WTC11 (cell line): ENCODE measurements at regions not wholly inside any gene's neighbourhood (a gene's known extent, or its start where the extent isn't known, plus 50 kb on each side); places are given as distances from the start of the nearest gene placed in this dataset.
"Not testable (repeated sequence)": the region's sequence is repeated elsewhere in the genome, so short reads cannot be mapped to it uniquely, and the experiment has no call there.

Experiments
- CTCF ChIP-seq: fragments of 200-600 bp; IDR thresholded peaks from 2 replicates; pipeline ENCODE4 v1.8.0; 2022; ENCODE audit warnings: antibody characterized with exemption
- EMX1 ChIP-seq: fragments of 250-450 bp; sonication (Bioruptor Pico); IDR thresholded peaks from 2 replicates; pipeline ENCODE4 v1.8.0; 2021; ENCODE audit warnings: mild to moderate bottlenecking
- FOXJ3 ChIP-seq: sonication (generic); formaldehyde crosslinking; IDR thresholded peaks from 2 replicates; pipeline ENCODE4 v1.9.0; 2021; ENCODE audit warnings: missing genetic modification reagents, mild to moderate bottlenecking, borderline replicate concordance
- HMGA2 ChIP-seq: fragments of 250-450 bp; sonication (Bioruptor Pico); IDR thresholded peaks from 2 replicates; pipeline ENCODE4 v1.4.0; 2021; ENCODE audit warnings: mild to moderate bottlenecking, moderate library complexity
- KAT7 ChIP-seq: sonication (generic); formaldehyde crosslinking; IDR thresholded peaks from 2 replicates; pipeline ENCODE4 v1.8.1; 2023; ENCODE audit warnings: missing genetic modification reagents, mild to moderate bottlenecking, borderline replicate concordance
- NR2C2 ChIP-seq: sonication (generic); formaldehyde crosslinking; IDR thresholded peaks from 2 replicates; pipeline ENCODE4 v1.8.0; 2022; ENCODE audit warnings: mild to moderate bottlenecking, missing genetic modification reagents
- PRDM15 ChIP-seq: sonication (generic); formaldehyde crosslinking; IDR thresholded peaks from 2 replicates; pipeline ENCODE4 v1.8.0; 2022; ENCODE audit warnings: missing genetic modification reagents
- SP1 ChIP-seq: sonication (generic); formaldehyde crosslinking; conservative IDR thresholded peaks from 2 replicates; pipeline ENCODE4 v1.8.1; 2022; ENCODE audit warnings: missing genetic modification reagents
- ZNF263 ChIP-seq: sonication (generic); formaldehyde crosslinking; IDR thresholded peaks from 2 replicates; pipeline ENCODE4 v1.8.1; 2022; ENCODE audit warnings: low read depth, mild to moderate bottlenecking, moderate library complexity, missing genetic modification reagents

DNA sequence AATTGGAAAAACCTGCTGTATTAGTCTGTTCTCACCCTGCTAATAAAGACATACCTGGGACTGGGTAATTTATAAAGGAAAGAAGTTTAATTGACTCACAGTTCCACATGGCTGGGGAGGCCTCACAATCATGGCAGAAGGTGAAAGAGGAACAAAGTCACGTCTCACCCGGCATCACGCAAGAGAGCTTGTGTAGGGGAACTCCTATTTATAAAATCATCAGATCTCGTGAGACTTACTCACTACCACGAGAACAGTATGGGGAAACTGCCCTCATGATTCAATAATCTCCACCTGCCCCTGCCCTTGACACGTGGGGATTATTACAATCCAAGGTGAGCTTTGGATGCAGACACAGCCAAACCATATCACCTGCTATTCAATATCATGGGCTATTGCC lies 799.1 kb upstream of the HTR2C start:
- not testable (repeated sequence) for TF ChIP-seq CTCF; EMX1; NR2C2 (CRISPR knock-in tag); HMGA2; PRDM15; SP1 (CRISPR knock-in tag); KAT7; ZNF263 (CRISPR knock-in tag); FOXJ3 (CRISPR knock-in tag)
